ENCODE measurements at regions not wholly inside any gene's neighbourhood (a gene's known extent, or its start where the extent isn't known, plus 50 kb on each side); places are given as distances from the start of the nearest gene placed in this dataset.
"Not testable (repeated sequence)": the region's sequence is repeated elsewhere in the genome, so short reads cannot be mapped to it uniquely, and the experiment has no call there.

DNA sequence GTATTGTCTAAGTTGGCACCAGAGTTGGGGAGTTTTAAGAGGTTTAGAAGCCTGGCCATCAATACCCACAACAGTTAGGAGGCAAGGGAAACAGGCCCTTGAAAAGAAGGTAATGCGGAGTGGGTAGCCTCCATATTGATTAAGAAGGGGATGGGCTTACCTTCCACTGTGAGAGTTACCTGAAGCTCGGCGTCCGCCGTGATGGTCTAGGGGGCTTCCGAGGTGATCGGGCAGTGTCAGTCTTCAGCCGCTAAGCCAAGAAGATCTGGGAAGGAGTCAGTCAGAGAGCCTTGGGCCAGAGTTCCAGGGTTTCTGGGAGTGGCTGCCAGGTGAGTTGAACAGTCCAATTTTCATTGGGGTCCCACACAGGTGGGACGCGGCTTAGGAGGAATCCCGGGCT is 1085.8 kb downstream of the PCDH9 start:
- TF ChIP-seq, protein P1, sequence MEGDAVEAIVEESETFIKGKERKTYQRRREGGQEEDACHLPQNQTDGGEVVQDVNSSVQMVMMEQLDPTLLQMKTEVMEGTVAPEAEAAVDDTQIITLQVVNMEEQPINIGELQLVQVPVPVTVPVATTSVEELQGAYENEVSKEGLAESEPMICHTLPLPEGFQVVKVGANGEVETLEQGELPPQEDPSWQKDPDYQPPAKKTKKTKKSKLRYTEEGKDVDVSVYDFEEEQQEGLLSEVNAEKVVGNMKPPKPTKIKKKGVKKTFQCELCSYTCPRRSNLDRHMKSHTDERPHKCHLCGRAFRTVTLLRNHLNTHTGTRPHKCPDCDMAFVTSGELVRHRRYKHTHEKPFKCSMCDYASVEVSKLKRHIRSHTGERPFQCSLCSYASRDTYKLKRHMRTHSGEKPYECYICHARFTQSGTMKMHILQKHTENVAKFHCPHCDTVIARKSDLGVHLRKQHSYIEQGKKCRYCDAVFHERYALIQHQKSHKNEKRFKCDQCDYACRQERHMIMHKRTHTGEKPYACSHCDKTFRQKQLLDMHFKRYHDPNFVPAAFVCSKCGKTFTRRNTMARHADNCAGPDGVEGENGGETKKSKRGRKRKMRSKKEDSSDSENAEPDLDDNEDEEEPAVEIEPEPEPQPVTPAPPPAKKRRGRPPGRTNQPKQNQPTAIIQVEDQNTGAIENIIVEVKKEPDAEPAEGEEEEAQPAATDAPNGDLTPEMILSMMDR (IDR thresholded peaks at IDR 0.05 in 4 of 5, conservative IDR thresholded peaks at IDR 0.05 in 1 of 5) = not testable (repeated sequence)
- TF ChIP-seq POLR2A (IDR thresholded peaks at IDR 0.05) = not testable (repeated sequence)

All from gastrocnemius medialis (tissue), 4 donors.